RKO (cell line): ENCODE measurements at regions not wholly inside any gene's neighbourhood (a gene's known extent, or its start where the extent isn't known, plus 50 kb on each side); places are given as distances from the start of the nearest gene placed in this dataset.
"Not testable (repeated sequence)": the region's sequence is repeated elsewhere in the genome, so short reads cannot be mapped to it uniquely, and the experiment has no call there.

Experiments
- DNase-seq: peaks from one replicate; pipeline ENCODE4 v3.0.0-alpha.2; 2016; ENCODE audit warnings: low spot score

DNA sequence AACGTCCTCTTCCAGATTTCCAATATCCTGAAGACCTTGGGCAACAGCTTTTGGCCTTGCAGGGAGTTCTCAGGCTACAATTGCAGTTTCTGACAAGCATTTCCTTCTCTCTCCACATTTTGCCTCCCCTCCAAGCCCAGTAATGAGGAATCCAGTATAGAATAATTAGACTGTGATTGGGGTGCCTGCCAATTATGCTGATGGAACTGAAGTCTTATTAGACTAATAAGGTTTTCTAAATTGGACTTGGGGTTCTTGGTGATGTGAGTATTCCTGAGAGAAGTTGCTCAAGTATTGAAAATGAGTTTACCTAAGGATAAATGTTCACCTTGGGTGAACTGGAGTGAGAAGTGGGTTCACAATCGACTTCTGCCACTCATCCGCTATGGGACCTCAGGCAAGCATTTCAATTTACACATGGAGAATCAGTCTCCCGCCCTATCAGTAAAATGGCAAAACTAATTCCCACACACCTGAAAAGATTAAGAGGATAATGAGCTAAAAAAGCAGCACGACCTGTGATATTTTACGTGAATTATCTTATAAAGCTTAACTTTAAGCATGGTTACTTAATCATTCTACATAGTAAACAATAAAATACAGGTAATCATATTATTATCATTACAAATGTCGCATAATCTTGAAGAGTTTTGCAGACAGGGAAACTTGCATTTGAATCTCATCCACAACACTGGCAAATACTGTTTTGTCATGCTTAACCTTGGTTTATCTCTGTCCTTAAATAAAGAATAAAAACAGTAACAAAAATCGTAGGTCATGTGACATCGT lies 628.0 kb downstream of the TMEM114 start:
- no peak for DNase-seq

DNA sequence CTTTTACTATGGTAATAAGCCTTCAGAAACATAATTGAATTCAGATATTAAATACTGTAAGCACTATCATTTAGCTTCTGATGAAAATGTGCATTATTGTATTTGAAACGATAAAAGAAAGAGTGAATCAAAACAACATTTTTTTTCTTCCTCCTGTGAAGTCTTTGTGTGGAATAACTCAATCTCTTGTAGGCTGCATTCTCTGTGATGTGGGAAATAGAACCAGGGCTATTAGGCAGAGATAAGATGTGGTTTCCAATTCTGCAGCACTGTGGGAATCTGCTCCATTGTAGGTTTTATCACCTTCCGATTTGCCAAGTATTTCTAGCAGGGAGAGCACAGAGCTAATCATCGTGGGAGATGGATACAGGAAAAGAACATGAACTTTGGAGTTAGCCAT lies 624.5 kb downstream of the RBFOX1 start:
- DNase-seq = no peak

DNA sequence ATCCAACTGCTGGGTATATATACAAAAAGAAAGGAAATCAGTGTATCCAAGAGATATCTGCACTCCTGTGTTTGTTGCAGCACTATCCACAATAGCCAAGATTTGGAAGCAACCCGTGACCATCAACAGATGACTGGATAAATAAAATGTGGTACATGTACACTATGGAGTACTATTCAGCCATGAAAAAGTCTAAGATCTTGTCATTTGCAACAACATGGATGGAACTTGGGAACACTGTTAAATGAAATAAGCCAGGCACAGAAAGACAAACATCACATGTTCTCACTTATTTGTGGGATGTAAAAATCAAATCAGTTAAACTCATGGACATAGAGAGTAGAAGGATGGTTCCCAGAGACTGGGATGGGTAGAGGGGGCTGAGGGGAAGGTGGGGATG lies 620.7 kb downstream of the RBFOX1 start:
- no peak for DNase-seq

DNA sequence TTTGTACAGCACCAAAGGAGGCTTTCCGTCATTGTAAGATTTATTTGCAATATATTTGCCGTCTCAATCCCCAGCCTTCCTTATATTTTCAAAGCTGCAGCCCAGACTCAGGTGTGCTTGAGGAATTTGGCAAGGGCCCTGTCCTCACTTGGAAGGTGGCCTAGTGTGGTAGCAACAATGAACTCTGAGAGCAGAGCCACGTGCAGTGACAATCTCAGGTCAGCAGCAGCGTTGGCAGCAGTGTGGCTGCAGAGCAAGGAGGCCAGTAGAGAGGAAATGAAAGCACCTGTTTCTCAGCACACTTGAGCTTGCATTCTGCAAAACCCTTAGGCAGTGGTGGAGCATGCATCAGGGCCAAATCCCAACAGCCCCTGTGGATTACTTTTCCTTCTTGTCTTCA lies 613.5 kb downstream of the RBFOX1 start:
- no peak for DNase-seq

DNA sequence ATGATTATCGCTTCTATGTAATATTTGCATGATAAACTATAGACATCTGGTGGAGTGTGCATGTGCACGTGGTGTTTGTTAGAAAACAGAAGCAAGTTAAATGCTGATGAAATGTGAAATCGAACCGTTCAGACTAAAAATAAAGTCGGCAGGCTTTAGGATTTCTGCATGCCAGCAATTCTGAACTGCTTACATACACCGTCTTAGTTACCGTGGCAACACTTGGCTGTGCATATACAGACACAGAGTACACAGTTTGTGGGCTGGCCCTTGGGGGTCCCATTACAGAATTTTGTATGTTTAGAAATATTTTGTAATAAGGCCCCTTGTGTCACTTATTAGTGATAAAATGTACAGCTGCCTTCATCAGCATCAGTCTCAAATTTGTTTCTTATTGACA lies 605.5 kb downstream of the RBFOX1 start:
- DNase-seq = no peak

DNA sequence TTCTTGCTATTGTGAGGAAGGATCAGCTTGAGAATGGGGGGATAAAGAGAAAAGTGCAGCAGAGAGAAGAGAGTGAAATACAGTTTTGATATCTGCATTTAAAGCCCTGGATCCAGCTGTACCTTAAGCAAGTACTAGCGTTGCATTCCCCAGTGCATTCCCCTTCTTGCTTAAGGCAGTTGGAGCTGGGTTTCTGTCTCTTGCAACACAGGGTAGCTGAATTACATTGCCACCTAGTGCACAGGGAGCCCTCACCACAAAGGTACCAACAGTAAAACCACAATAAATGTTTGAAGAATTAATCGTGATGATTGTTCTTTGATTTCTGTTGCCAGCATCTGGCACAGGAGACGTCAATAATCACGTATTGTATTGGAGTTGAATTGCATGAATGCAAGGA lies 588.7 kb downstream of the RBFOX1 start:
- DNase-seq = no peak

DNA sequence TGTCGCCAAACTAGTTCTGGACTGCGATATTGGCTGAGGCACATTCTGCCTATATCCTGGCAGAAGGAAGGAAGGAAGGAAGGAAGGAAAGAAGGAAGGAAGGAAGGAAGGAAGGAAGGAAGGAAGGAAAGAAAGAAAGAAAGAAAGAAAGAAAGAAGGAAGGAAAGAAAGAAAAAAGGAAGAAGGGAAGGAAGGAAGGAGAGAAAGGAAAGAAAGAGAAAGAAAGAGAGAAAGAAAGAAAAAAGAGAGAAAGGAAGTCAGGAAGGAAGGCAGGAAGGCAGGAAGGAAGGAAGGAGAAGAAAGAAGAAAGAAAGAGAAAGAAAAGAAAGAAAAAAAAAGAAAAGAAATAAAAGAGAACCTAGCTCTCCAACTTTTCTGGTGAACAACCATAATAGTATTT lies 587.1 kb downstream of the RBFOX1 start:
- DNase-seq = no peak

DNA sequence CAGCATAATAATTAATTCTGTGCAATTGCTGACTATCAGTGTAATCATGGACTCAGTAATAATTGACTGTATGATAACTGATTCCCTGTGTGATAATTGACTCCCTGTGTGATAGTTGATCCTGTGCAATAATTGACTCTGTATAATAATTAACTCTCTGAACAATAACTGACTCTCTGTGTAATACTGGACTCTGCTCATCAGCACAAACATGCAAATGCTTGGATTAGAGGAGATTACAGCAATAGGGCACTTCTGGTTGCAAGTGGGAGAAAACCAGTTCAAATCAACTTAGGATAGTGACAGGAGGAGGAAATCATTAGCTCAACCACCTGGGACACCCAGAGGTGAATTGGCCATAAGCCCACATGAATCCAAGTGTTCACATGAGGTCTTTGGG lies 582.1 kb downstream of the RBFOX1 start:
- no peak for DNase-seq

DNA sequence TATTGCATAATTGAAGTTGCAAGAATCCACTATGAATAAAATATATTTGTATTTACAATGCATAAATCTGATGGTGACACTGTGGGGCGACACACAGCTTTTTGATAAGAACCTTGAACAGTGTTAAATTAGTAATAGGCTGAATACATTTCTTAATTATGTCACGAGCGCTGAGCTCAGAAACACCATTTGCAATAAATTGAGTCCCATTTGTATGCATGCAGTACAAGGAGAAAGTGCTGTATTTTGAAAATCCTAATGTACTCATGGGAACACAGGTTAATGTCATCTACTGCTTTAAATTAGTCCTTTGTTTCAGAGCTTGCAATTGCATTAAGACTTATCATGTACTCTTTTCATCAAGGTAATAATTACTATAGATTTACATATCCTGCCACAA lies 579.5 kb downstream of the RBFOX1 start:
- DNase-seq = no peak

DNA sequence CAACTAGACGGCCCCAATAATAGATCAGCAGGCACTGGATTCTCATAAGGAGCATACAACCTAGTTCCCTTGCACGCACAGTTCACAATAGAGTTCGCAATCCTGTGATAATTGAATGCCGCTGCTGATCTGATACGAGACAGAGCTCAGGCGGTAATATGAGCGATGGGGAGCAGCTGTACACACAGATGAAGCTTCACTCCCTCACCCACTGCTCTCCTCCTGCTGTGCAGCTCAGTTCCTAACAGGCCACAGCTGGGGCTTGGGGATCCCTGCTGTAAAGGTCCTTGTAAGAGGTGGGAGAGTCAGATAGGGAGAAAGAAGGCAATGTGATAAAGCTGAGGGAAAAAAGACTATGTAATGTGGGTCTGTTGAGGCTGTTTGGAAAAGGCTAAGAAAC lies 577.5 kb downstream of the RBFOX1 start:
- no peak for DNase-seq

DNA sequence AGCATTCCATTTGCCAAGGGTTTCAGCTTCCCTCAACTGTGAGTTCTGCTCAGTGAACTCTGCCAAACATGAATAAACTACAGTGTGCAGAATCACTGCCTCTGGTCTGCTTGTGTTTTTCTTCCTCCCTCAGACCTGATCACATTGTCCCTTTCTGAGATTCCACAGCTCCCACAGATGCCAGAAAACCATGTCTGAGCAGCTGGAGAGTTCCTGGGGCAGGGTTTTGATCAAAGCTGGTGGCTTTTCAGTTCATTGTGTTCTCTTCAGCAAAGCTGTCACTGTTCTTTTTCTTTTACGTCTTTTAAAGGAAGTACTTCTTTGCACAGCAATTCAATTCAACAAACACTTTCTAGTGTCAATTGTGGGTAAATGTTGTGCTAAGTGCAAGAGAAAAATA lies 555.8 kb downstream of the RBFOX1 start:
- no peak for DNase-seq

DNA sequence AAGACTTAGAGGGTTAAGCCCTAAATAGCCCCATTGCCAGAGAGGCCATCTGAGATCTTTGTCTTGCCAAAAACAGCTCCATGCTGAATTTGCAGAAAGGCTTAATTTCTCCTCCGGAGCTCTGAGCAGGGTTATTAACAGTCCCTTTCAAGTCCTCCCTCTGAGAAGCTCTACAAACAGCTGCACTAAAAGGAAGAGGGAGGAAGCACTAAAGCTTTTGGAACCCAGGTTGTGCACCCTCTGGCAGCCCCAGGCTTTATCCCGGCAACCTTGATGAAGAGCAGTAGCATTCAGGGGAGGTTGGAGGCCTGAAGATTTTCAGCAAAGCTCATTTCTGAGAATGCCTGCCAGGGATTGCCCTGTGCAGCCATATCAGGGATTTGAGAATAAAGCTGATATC lies 554.7 kb downstream of the RBFOX1 start:
- no peak for DNase-seq

DNA sequence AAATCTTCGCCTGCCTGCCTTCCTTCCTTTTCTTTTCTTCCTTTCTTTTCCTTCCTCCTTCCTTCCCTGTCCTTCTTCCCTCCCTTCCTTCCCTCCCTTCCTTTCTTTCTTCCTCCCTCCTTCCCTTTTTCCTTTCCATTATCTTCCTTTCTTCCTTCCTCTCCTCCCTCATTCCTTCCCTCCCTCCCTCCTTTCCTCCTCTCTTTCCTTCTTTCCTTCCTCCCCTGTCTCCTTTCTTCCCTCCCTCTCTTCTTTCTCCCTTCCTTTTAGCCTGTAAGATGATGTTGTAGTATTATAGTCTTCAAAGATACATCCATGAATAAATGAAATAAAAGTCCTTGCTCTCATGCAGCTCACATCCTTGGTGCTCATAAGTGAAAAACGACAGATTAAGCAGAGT lies 539.3 kb downstream of the RBFOX1 start:
- DNase-seq = no peak

DNA sequence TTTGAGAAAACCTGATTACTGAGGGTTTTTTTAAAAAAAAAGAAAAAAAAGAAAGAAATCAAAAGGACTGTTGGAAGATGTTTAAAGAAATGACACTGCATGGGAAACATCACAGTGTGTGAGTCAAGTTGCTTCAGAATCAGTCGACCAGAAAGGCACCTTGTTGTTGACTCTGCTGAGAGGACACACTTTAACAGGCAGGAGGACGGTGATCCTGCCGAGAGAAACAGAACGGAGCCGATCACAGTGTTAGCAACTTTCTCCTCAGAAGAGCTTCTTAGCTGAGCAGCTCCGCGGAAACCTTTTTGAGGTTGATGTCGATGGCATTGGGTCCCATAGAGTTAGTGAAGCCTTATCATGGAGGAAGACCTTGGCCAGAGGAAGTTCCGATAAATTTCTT lies 538.7 kb downstream of the RBFOX1 start:
- no peak for DNase-seq

DNA sequence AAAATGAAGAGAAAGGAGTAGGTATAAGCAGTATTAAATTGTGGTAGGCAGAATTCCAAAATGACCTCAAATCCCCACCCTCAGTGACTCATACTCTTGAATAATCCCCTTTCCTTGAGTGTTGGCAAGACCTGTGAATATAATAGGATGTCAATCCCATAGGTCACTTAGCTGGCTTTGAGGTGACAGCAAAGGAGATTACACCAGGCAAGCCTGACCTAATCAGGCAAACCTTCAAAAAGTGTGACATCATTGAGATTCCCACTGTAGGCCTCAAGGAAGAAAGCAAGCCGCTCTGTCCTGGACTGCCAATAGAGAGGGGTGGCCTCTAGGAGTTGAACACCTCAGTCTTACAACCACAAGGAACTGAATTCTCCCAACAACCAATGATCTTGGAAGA lies 535.2 kb downstream of the RBFOX1 start:
- peak; percentile 7 for DNase-seq

DNA sequence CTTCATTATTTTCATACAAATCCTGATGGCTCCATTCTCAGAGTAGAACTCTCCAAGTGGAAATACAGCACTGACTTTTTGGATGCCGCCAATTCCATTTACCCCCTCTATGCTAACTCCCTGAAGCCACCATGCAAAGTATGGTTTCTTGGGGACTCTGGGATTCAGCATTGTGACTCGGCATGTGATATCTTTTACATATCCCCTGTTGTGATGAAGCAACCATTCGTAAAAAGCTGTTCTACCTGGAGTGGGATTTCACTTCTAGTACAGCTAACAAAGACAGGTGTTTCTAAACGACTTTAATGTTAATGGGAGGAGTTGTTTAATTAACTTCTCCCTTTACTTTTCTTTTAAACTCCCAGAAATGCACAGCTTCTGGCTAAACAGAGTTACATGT lies 533.5 kb downstream of the RBFOX1 start:
- no peak for DNase-seq

DNA sequence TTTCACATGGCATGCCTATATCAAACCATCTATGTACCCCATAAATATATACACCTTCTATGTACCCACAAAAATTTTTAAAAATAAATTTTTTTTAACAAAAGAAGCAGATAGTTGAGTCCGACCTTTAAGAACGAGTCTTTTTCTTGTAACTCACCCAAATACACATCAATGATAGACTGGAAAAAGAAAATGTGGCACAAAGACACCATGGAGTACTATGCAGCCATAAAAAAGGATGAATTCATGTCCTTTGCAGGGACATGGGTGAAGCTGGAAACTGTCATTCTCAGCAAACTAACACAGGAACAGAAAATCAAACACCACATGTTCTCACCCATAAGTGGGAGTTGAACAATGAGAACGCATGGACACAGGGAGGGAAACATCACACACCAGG lies 532.7 kb downstream of the RBFOX1 start:
- DNase-seq = not testable (repeated sequence)

DNA sequence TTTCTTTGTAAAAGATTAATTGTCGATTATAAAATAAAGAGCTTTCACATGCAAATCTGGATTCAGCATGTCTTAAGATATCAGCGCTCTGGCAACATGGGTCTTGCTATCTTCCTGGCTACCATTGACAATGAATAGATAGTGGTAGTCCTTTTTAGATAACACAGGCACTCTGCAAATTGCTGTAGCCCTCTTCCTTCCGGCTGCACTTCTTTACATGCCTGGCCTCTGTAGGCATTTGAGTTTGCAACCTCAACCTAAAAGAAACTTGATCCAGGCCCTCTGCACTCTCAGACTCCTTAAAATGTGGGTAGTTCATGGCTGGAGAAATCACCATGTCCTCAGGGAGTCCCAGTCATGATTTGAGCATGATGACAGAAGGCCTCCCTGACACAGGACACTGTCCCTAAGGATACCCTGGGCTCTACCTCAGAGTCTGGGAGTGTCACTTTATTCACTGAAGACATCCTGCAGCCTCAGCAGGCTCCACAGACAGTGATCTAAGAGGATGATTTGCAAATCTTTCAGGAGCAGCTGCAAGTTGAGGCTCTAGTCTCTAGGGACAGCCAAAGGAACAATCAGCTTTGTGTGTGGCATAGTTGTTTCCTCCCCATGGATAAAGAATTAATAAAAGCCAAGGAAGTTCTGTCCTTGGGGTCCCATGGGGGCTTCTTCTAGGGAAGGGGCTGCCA lies 529.4 kb downstream of the RBFOX1 start:
- DNase-seq = no peak

DNA sequence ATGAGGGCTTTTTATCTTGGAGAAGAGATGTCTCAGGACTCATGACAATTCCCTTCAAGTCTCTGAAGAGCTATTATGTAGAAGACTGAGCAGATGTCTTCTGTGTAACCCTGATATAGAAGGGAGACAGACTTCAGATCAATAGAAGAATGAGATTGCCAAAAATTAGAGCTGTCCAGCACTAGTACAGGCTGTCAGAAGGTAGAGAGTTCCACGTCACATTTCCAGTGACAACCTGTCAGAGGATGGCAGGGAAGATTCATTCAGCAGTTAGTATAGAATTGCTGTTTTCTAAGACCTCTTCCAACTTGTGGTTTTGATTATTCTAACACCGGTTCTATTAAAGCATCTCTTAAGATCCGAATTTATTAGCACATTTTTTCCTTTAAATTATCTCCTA lies 520.6 kb downstream of the RBFOX1 start:
- DNase-seq = no peak

DNA sequence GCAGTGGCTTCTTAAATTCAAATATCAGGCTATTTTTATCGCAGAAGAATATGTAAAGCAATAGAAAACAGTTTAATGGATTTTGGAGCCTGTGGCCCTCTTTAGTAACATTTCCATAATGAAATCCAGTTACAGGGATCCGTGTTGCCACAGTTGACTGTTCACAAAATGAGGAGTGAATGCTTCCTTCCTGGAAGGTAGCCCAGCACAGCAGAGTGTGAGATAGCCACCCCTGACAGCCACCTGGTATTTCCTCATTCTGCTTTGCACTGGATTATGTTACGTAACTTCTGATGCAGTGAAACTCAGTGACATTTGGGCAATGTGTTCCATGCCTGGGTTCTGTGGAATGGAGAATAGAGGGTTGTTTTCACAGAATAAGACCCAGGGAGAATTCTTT lies 517.2 kb downstream of the RBFOX1 start:
- DNase-seq = no peak

DNA sequence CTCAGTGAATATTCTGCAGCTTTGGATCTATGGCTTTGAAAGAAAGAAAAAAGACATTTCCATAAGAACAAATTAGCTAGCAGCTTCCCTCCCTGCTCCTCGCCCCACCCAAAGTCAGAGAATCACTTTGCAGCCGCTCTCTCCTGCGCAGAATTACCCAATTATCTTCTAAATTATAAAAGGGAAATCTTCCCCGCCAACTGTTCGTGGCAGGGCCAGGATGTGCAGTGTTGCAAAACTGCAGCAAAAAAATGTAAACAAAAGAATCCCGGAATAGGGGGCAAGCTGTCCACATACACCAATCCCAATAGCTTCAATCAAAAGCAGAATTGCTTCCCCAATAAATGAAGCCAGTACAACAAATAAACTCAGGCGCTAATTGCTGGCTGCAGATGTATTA lies 510.6 kb downstream of the RBFOX1 start:
- DNase-seq = no peak

DNA sequence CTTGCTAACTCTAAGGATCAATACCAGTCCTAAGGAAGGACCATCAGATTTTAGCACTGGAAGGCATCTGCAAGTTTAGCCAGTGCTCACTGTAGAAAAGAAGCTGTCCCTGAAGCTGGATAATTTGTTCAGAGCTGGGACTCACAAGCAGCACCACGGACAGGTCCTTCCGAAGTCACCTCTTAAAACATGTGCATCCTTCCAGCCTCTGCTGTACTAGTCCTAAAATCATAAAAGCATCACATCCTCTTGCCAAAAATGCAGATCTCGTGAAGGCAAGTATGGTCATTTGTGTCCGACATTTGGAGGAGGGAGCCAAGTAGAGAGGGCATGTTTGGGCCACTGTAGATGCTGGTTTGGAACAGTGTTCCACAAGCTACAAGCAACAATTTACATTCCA lies 506.9 kb downstream of the RBFOX1 start:
- DNase-seq = peak; percentile 12

DNA sequence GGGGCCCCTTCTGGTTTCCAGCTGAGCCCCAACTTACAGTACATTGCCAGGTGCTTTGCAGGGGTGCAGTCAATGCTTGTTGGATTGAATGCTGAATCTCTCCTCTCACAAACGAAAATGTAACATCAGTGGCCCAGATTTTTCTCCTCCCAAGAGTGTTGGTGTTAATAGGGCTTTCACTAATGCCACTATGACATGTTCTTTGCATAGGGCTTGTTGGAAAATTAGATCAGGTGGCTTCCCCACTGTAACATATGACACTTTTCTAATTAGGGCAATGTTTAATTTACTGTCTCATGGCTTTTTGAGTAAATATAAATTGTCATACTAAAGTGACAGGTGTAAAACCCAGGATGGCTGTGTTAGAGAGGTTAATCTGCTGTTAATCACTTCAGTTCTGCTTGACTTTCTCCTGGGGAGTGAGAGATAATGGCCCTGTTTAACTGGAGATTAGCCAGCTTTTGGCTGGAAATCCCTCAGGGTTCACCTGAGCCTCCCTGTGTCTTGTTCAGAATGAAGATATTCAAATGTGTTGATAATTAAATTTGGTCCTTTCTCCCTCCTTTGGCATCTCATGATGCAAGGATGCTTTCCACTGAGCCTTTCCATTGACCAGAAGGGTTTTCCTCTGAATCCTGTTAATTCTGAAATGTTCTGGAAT lies 502.3 kb downstream of the RBFOX1 start:
- DNase-seq = no peak
